NT2/D1 (cell line): ENCODE measurements at regions not wholly inside any gene's neighbourhood (a gene's known extent, or its start where the extent isn't known, plus 50 kb on each side); places are given as distances from the start of the nearest gene placed in this dataset.

Source experiments
- DNase-seq: peaks from one replicate; pipeline ENCODE4 v3.0.0-alpha.2; 2011; ENCODE audit warnings: low read depth, low spot score
- H3K27me3 ChIP-seq: 2 replicates; pipeline ENCODE4 v1.6.0; 2011; ENCODE audit warnings: mild to moderate bottlenecking; ENCODE audit not compliant: insufficient read length, insufficient read depth
- H3K36me3 ChIP-seq: 2 replicates; pipeline ENCODE4 v1.6.1; 2011; ENCODE audit warnings: mild to moderate bottlenecking, low read length, mixed read lengths; ENCODE audit not compliant: insufficient read depth, insufficient read length
- H3K4me1 ChIP-seq: 2 replicates; pipeline ENCODE4 v1.5.1; 2011; ENCODE audit not compliant: insufficient read depth, insufficient read length
- H3K4me3 ChIP-seq: 2 replicates; pipeline ENCODE4 v1.5.1; 2011; ENCODE audit warnings: low read depth; ENCODE audit not compliant: insufficient read length
- H3K9ac ChIP-seq: 2 replicates; pipeline ENCODE4 v1.6.0; 2011; ENCODE audit warnings: low read depth; ENCODE audit not compliant: insufficient read length
- H3K9me3 ChIP-seq: 2 replicates; pipeline ENCODE4 v1.5.1; 2011; ENCODE audit warnings: mild to moderate bottlenecking, low read length; ENCODE audit not compliant: insufficient read depth
- SUZ12 ChIP-seq: IDR thresholded peaks from 2 replicates; pipeline ENCODE4 v1.6.1; 2011; ENCODE audit not compliant: insufficient read length, insufficient read depth; ENCODE audit errors: extremely low read depth
- YY1 ChIP-seq: IDR thresholded peaks from 2 replicates; pipeline ENCODE4 v1.6.1; 2011; ENCODE audit not compliant: insufficient read length, insufficient read depth
- ZNF274 ChIP-seq: IDR thresholded peaks from 2 replicates; pipeline ENCODE4 v1.6.1; 2011; ENCODE audit warnings: mild to moderate bottlenecking, low read depth, low read length

DNA sequence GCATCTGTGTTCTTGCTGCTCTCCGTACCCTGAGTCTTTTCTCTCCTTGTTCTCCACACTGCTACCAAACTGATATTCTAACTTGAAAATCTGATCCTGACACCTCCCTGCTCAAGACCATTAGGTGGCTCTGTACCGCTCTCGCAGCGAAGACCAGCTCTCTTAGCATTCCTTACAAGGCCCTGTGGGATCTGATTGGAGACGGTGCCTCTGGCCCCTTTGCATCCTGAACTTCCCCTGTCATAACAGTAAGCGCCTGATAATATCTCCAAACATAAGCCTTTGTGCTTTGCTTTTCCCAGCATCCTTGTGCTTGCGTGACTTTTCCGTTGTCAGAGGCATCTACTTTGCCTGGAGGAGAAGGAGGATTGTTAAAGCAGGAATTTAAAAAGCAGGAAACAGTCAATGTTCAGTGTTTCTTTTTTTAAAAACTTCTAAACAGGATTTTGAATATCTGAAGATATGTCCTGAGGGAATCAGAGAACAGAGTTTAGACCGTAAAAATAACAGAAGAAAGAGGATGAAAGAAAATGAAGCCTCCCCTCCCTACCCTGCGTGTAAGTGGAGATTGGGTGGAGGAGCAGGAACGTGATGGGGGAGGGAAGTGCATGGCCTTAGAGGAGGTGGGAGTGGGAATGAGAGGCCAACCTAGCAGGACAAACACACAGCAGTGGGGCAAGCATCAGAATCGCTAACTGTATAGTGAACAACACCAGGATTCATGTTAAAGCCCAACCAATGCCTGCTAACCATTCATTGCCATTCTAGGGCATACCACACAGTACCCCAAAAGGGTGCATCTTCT, 89.2 kb upstream of the STMND1 start:
- TF ChIP-seq SUZ12 = no peak
- no peak for TF ChIP-seq YY1
- TF ChIP-seq ZNF274 = no peak
- H3K4me1 ChIP-seq = no peaks in the 10 kb centered on the region
- peaks cover 6% of the 10 kb centered on the region; the same call in 1 of the 2 replicates for H3K9me3 ChIP-seq
- no peak overlapping the region for H3K9ac ChIP-seq
- peak; percentile 39 for DNase-seq
- H3K27me3 ChIP-seq = no peaks in the 10 kb centered on the region
- H3K4me3 ChIP-seq = no peak overlapping the region
- no peaks in the 10 kb centered on the region for H3K36me3 ChIP-seq

DNA sequence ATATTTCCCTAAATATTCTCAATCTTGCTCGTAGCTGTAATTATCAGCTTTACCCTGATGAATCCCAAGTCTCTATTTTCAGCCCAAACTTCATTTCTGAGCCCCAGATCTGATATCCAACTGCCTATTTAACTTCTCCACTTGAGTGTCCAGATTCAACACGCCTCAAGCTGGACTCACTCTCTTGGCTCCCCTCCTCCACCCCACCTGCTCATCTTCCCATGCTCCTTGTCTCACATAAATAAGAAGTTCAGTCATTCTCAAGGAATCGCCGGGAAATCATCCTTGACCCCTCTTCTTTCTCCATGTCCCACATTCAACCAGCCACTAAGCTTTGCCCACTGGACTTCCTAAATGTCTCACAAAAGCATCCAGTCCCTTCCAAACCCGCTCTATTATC, 89.9 kb upstream of the STMND1 start:
- no peak for DNase-seq
- Histone ChIP-seq H3K4me1 (no peaks in the 10 kb centered on the region), H3K27me3 (no peaks in the 10 kb centered on the region), H3K9ac (no peak overlapping the region), H3K9me3 (peaks cover 6% of the 10 kb centered on the region; the same call in 1 of the 2 replicates), H3K36me3 (no peaks in the 10 kb centered on the region), H3K4me3 (no peak overlapping the region)
- no peak for TF ChIP-seq YY1
- TF ChIP-seq SUZ12 = no peak
- no peak for TF ChIP-seq ZNF274

- no peaks in the 10 kb centered on the region for H3K36me3 ChIP-seq
- no peak for DNase-seq
- no peaks in the 10 kb centered on the region for H3K9me3 ChIP-seq
- H3K9ac ChIP-seq = no peak overlapping the region
- H3K27me3 ChIP-seq = no peaks in the 10 kb centered on the region
- no peak overlapping the region for H3K4me3 ChIP-seq
- no peaks in the 10 kb centered on the region for H3K4me1 ChIP-seq
- no peak for TF ChIP-seq ZNF274
- no peak for TF ChIP-seq YY1
- TF ChIP-seq SUZ12 = no peak
These were observed 94.1 kb upstream of the STMND1 start for GRCh38 chr6:17007749-17008148.

DNA sequence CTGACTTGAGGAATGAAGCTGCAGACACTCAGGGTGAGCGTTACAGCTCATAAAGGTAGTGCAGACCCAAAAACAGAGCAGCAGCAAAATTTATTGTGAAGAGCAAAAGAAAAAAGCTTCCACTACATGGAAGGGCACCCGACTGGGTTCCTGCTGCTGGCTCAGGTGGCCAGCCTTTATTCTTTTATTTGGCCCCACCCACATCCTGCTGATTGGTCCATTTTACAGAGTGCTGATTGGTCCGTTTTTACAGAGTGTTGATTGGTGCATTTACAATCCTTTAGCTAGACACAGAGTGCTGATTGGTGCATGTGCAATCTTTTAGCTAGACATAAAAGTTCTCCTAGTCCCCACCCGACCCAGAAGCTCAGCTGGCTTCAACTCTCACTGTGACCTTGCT, 95.3 kb upstream of the STMND1 start:
- no peak overlapping the region for H3K9ac ChIP-seq
- DNase-seq = no peak
- no peaks in the 10 kb centered on the region for H3K36me3 ChIP-seq
- no peak overlapping the region for H3K4me3 ChIP-seq
- H3K27me3 ChIP-seq = no peaks in the 10 kb centered on the region
- H3K4me1 ChIP-seq = no peaks in the 10 kb centered on the region
- TF ChIP-seq ZNF274 (no peak), YY1 (no peak), SUZ12 (no peak)
- H3K9me3 ChIP-seq = no peaks in the 10 kb centered on the region

- Histone ChIP-seq H3K9ac (no peak overlapping the region), H3K4me3 (no peak overlapping the region), H3K9me3 (no peaks in the 10 kb centered on the region), H3K27me3 (no peaks in the 10 kb centered on the region), H3K4me1 (no peaks in the 10 kb centered on the region), H3K36me3 (no peaks in the 10 kb centered on the region)
- TF ChIP-seq ZNF274 = no peak
- no peak for TF ChIP-seq SUZ12
- no peak for TF ChIP-seq YY1
- no peak for DNase-seq
These were observed 97.6 kb upstream of the STMND1 start for GRCh38 chr6:17004269-17004668.

GRCh38 chr6:17002123-17002522, 99.7 kb upstream of the STMND1 start:
- no peak for DNase-seq
- H3K27me3 ChIP-seq = no peaks in the 10 kb centered on the region
- H3K9ac ChIP-seq = no peak overlapping the region
- no peak for TF ChIP-seq YY1
- H3K9me3 ChIP-seq = no peaks in the 10 kb centered on the region
- no peak overlapping the region for H3K4me3 ChIP-seq
- H3K36me3 ChIP-seq = no peaks in the 10 kb centered on the region
- no peaks in the 10 kb centered on the region for H3K4me1 ChIP-seq

- Histone ChIP-seq H3K36me3 (no peaks in the 10 kb centered on the region), H3K9me3 (no peaks in the 10 kb centered on the region), H3K4me1 (no peaks in the 10 kb centered on the region), H3K9ac (no peak overlapping the region), H3K4me3 (no peak overlapping the region), H3K27me3 (no peaks in the 10 kb centered on the region)
- no peak for TF ChIP-seq ZNF274
- TF ChIP-seq SUZ12 = no peak
- no peak for TF ChIP-seq YY1
- DNase-seq = no peak
These were observed 100.7 kb upstream of the STMND1 start for GRCh38 chr6:17001188-17001587.
